A673 (cell line): ENCODE measurements at regions not wholly inside any gene's neighbourhood (a gene's known extent, or its start where the extent isn't known, plus 50 kb on each side); places are given as distances from the start of the nearest gene placed in this dataset.

Source experiments
- BruUV-seq: library from RNA; stranded (reverse); fragments of 400-500 nt; replicated peaks from 2 replicates; lab custom pipeline; 2021; lab: Mats Ljungman, UMichigan
- CTCF ChIA-PET: fragments of 300-600 bp; sonication (Branson Sonifier 250); formaldehyde crosslinking; loops from one replicate; lab custom pipeline; 2022; ENCODE audit warnings: antibody characterized with exemption; lab: Charles Lee
- POLR2A ChIA-PET: fragments of 300-600 bp; sonication (Branson Sonifier 250); formaldehyde crosslinking; loops from one replicate; lab custom pipeline; 2022; ENCODE audit warnings: antibody characterized with exemption; ENCODE audit not compliant: low non-redundant PET; lab: Charles Lee
- DNase-seq: peaks from one replicate; pipeline ENCODE4 v3.0.0-alpha.2; 2015; ENCODE audit warnings: low spot score
- H3K27ac ChIP-seq: fragments of 200-600 bp; sonication (generic); 2 replicates; pipeline ENCODE4 v1.5.1; 2016; ENCODE audit warnings: mixed run types, low read depth, mild to moderate bottlenecking, mixed read lengths, antibody characterized with exemption, low read length; ENCODE audit not compliant: poor library complexity, severe bottlenecking
- H3K27me3 ChIP-seq: fragments of 200-600 bp; sonication (generic); replicated peaks from 2 replicates; pipeline ENCODE4 v1.6.1; 2017; ENCODE audit warnings: mixed run types, low read depth, mild to moderate bottlenecking, mixed read lengths, antibody characterized with exemption, low read length; ENCODE audit not compliant: insufficient read depth, poor library complexity
- H3K36me3 ChIP-seq: fragments of 200-600 bp; sonication (generic); 2 replicates; pipeline ENCODE4 v1.6.1; 2016; ENCODE audit warnings: mixed run types, mild to moderate bottlenecking, mixed read lengths, antibody characterized with exemption, low read length; ENCODE audit not compliant: insufficient read depth, poor library complexity, severe bottlenecking
- H3K4me1 ChIP-seq: fragments of 200-600 bp; sonication (generic); 2 replicates; pipeline ENCODE4 v1.6.1; 2017; ENCODE audit warnings: mixed run types, mild to moderate bottlenecking, mixed read lengths, antibody characterized with exemption, low read length; ENCODE audit not compliant: insufficient read depth, poor library complexity, severe bottlenecking
- H3K4me3 ChIP-seq: fragments of 200-600 bp; sonication (generic); 2 replicates; pipeline ENCODE4 v1.5.1; 2016; ENCODE audit warnings: low read depth, mixed run types, mild to moderate bottlenecking, mixed read lengths, low read length; ENCODE audit not compliant: poor library complexity, severe bottlenecking
- H3K9me3 ChIP-seq: fragments of 200-600 bp; sonication (generic); 2 replicates; pipeline ENCODE4 v1.6.1; 2016; ENCODE audit warnings: mixed run types, low read depth, mild to moderate bottlenecking, mixed read lengths, antibody characterized with exemption, low read length; ENCODE audit not compliant: poor library complexity, severe bottlenecking
- CTCF ChIP-seq: fragments of 300-800, 200-600 bp; sonication (generic); conservative IDR thresholded peaks from 2 replicates; pipeline ENCODE4 v1.5.1; 2017; ENCODE audit warnings: low read depth, mild to moderate bottlenecking, antibody characterized with exemption, low read length, moderate library complexity, mixed read lengths
- EZH2 ChIP-seq: fragments of 200-600 bp; sonication (generic); IDR thresholded peaks from 2 replicates; pipeline ENCODE4 v1.6.1; 2017; ENCODE audit warnings: borderline replicate concordance, low read depth, mild to moderate bottlenecking, mixed read lengths, antibody characterized with exemption, low read length; ENCODE audit not compliant: poor library complexity, severe bottlenecking
- intact Hi-C: fragments of 100-400 bp; cut with micrococcal nuclease; formaldehyde crosslinking; loops from one replicate; pipeline ENCODE4 v1.10.0; 2022; ENCODE audit not compliant: unreplicated experiment

GRCh38 chr15:77775373-77775772 is 142.7 kb upstream of the LINGO1 start:
- TF ChIP-seq EZH2 (no peak), CTCF (no peak)
- Histone ChIP-seq H3K4me3 (no peak overlapping the region), H3K36me3 (no peaks in the 10 kb centered on the region), H3K9me3 (no peaks in the 10 kb centered on the region), H3K27me3 (no peaks in the 10 kb centered on the region), H3K27ac (no peak overlapping the region), H3K4me1 (peaks cover 9% of the 10 kb centered on the region)
- BruUV-seq: no TSS peak
- POLR2A ChIA-PET: no interaction called here
- CTCF ChIA-PET: no interaction called here
- intact Hi-C loops: no loop called here
- DNase-seq: no peak

- CTCF ChIA-PET: no interaction called here
- intact Hi-C loops: no loop called here
- DNase-seq: no peak
- no peaks in the 10 kb centered on the region for H3K27me3 ChIP-seq
- no peak overlapping the region for H3K27ac ChIP-seq
- H3K9me3 ChIP-seq: no peaks in the 10 kb centered on the region
- H3K36me3 ChIP-seq: no peaks in the 10 kb centered on the region
- TF ChIP-seq CTCF: no peak
- no peak for TF ChIP-seq EZH2
- peaks cover 9% of the 10 kb centered on the region for H3K4me1 ChIP-seq
- BruUV-seq: no TSS peak
- no peak overlapping the region for H3K4me3 ChIP-seq
- POLR2A ChIA-PET: no interaction called here
Observed at GRCh38 chr15:77774350-77774749, 141.6 kb upstream of the LINGO1 start.

- Histone ChIP-seq H3K9me3 (no peaks in the 10 kb centered on the region), H3K27ac (no peak overlapping the region), H3K4me1 (peaks cover 9% of the 10 kb centered on the region), H3K4me3 (no peak overlapping the region), H3K36me3 (no peaks in the 10 kb centered on the region), H3K27me3 (no peaks in the 10 kb centered on the region)
- POLR2A ChIA-PET: no interaction called here
- DNase-seq: no peak
- no peak for TF ChIP-seq CTCF
- no peak for TF ChIP-seq EZH2
- no TSS peak for BruUV-seq
- CTCF ChIA-PET: no interaction called here
- intact Hi-C loops: no loop called here
Observed at GRCh38 chr15:77773903-77774302, 141.2 kb upstream of the LINGO1 start.
